GM12873 (cell line): ENCODE measurements at regions not wholly inside any gene's neighbourhood (a gene's known extent, or its start where the extent isn't known, plus 50 kb on each side); places are given as distances from the start of the nearest gene placed in this dataset.

ENCODE experiments used
- CTCF ChIP-seq: IDR thresholded peaks from 2 replicates; pipeline ENCODE4 v1.5.1; 2012; ENCODE audit warnings: low read depth, mild to moderate bottlenecking, moderate library complexity, low read length, control low read depth; ENCODE audit not compliant: insufficient read depth; ENCODE audit errors: missing control alignments

GRCh38 chr7:21142081-21142480 lies 285.8 kb upstream of the SP4 start:
- no peak for TF ChIP-seq CTCF

- no peak for TF ChIP-seq CTCF
These were observed 281.1 kb upstream of the SP4 start for GRCh38 chr7:21146642-21147423.

- no peak for TF ChIP-seq CTCF
These were observed 278.1 kb upstream of the SP4 start for GRCh38 chr7:21149809-21150208.

GRCh38 chr7:21154614-21155013 lies 273.3 kb upstream of the SP4 start:
- TF ChIP-seq CTCF = no peak

- TF ChIP-seq CTCF = no peak
These were observed 268.4 kb upstream of the SP4 start for GRCh38 chr7:21159506-21159905.

GRCh38 chr7:21160401-21160800 lies 267.5 kb upstream of the SP4 start:
- no peak for TF ChIP-seq CTCF

- no peak for TF ChIP-seq CTCF
These were observed 259.9 kb upstream of the SP4 start for GRCh38 chr7:21167942-21168341.
